H1 (cell line): ENCODE measurements at regions not wholly inside any gene's neighbourhood (a gene's known extent, or its start where the extent isn't known, plus 50 kb on each side); places are given as distances from the start of the nearest gene placed in this dataset.

Source experiments
- CTCF ChIA-PET: fragments of 300-600 bp; sonication (Branson Sonifier 250); formaldehyde crosslinking; loops from one replicate; lab custom pipeline; 2021; ENCODE audit not compliant: partially characterized antibody; lab: Charles Lee
- POLR2A ChIA-PET: fragments of 300-600 bp; sonication (Branson Sonifier 250); formaldehyde crosslinking; loops from one replicate; lab custom pipeline; 2021; ENCODE audit warnings: inconsistent platforms; ENCODE audit not compliant: partially characterized antibody; lab: Charles Lee
- DNase-seq, 2 experiments: peaks; one replicate each; pipeline versions ENCODE4 v3.0.0 to v3.0.0-alpha.2; 2010 to 2022; ENCODE audit warnings: low spot score in 2 of 2, low read depth in 1 of 2, mixed read lengths in 1 of 2
- FAIRE-seq: peaks from 2 replicates; lab custom pipeline; 2011; peaks lifted over from hg19 to GRCh38; lab: Jason Lieb, UNC
- H2AFZ ChIP-seq: 2 replicates; pipeline ENCODE4 v1.8.1; 2012; ENCODE audit warnings: low read length, inconsistent platforms
- H2AK5ac ChIP-seq: 2 replicates; pipeline ENCODE4 v1.6.1; 2013; ENCODE audit warnings: low read depth, low read length
- H2BK120ac ChIP-seq: replicated peaks from 2 replicates; pipeline ENCODE3; 2013; ENCODE audit warnings: low read depth, low read length, inconsistent platforms
- H2BK12ac ChIP-seq: 2 replicates; pipeline ENCODE4 v1.6.1; 2013; ENCODE audit warnings: low read depth, low read length
- H2BK15ac ChIP-seq: 2 replicates; pipeline ENCODE4 v1.6.1; 2013; ENCODE audit warnings: low read length
- H2BK20ac ChIP-seq: 2 replicates; pipeline ENCODE4 v1.6.1; 2013; ENCODE audit warnings: low read length
- H2BK5ac ChIP-seq: 2 replicates; pipeline ENCODE4 v1.6.1; 2013; ENCODE audit warnings: low read depth, low read length
- H3K14ac ChIP-seq: 2 replicates; pipeline ENCODE4 v1.6.1; 2013; ENCODE audit warnings: inconsistent platforms; ENCODE audit not compliant: insufficient read length
- H3K18ac ChIP-seq: 2 replicates; pipeline ENCODE4 v1.6.1; 2013; ENCODE audit warnings: low read length; ENCODE audit errors: extremely low read depth
- H3K23ac ChIP-seq: 2 replicates; pipeline ENCODE4 v1.6.1; 2013; ENCODE audit warnings: inconsistent platforms; ENCODE audit not compliant: insufficient read length
- H3K23me2 ChIP-seq: 2 replicates; pipeline ENCODE4 v1.6.1; 2013; ENCODE audit warnings: low read depth, low read length
- H3K27ac ChIP-seq: 2 replicates; pipeline ENCODE4 v1.6.1; 2011; ENCODE audit warnings: low read depth, low read length, inconsistent platforms
- H3K27me3 ChIP-seq, 4 experiments: replicated peaks in 1 of 4; 1 replicate in 1 of 4; 2 replicates in 3 of 4; pipeline versions ENCODE4 v1.6.1 to v1.8.1; 2011 to 2013; ENCODE audit warnings: low read length in 3 of 4, mild to moderate bottlenecking in 3 of 4, inconsistent platforms in 2 of 4, mixed read lengths in 2 of 4, moderate library complexity in 1 of 4; ENCODE audit not compliant: control insufficient read depth in 3 of 4, insufficient read depth in 3 of 4; ENCODE audit errors: extremely low read depth in 1 of 4
- H3K36me3 ChIP-seq, 4 experiments: 2 replicates each; pipeline versions ENCODE4 v1.6.1 to v1.8.1; 2011 to 2013; ENCODE audit warnings: mild to moderate bottlenecking in 4 of 4, low read length in 3 of 4, moderate library complexity in 2 of 4, control low read depth in 1 of 4, inconsistent platforms in 1 of 4; ENCODE audit not compliant: insufficient read depth in 4 of 4, control insufficient read depth in 2 of 4
- H3K4ac ChIP-seq: replicated peaks from 2 replicates; pipeline ENCODE3; 2013; ENCODE audit warnings: low read length, low read depth, mixed read lengths, inconsistent platforms; ENCODE audit not compliant: insufficient read length
- H3K4me1 ChIP-seq, 4 experiments: replicated peaks in 1 of 4; 1 replicate in 1 of 4; 2 replicates in 3 of 4; pipeline versions ENCODE4 v1.6.1 to v1.8.1; 2011 to 2013; ENCODE audit warnings: low read length in 3 of 4, inconsistent platforms in 2 of 4, mixed read lengths in 1 of 4; ENCODE audit not compliant: insufficient read depth in 4 of 4, control insufficient read depth in 3 of 4
- H3K4me2 ChIP-seq, 2 experiments: 2 replicates each; pipeline versions ENCODE4 v1.6.1 to v1.8.1; 2011 to 2013; ENCODE audit warnings: low read depth in 2 of 2, low read length in 2 of 2, control low read depth in 1 of 2, inconsistent platforms in 1 of 2, mild to moderate bottlenecking in 1 of 2; ENCODE audit not compliant: insufficient read depth in 1 of 2
- H3K4me3 ChIP-seq, 4 experiments: fragments of 200-600, 300-600 bp in 1 of 4; sonication (generic), shearing (Covaris generic), sonication (Bioruptor Twin) in 1 of 4; 2 replicates each; pipeline versions ENCODE4 v1.5.1 to v1.8.1; 2011 to 2016; ENCODE audit warnings: low read length in 4 of 4, low read depth in 3 of 4, control low read depth in 2 of 4, inconsistent platforms in 2 of 4, mild to moderate bottlenecking in 2 of 4, mixed read lengths in 1 of 4, moderate library complexity in 1 of 4; ENCODE audit not compliant: insufficient read depth in 2 of 4; ENCODE audit errors: extremely low read depth in 1 of 4
- H3K56ac ChIP-seq: replicated peaks from 2 replicates; pipeline ENCODE3; 2013; ENCODE audit warnings: low read depth, mild to moderate bottlenecking, mixed read lengths, low read length, inconsistent platforms; ENCODE audit not compliant: insufficient read length
- H3K79me1 ChIP-seq: 2 replicates; pipeline ENCODE4 v1.6.1; 2013; ENCODE audit warnings: low read depth, low read length, control low read depth
- H3K79me2 ChIP-seq, 2 experiments: 2 replicates each; pipeline versions ENCODE4 v1.6.1 to v1.8.1; 2012 to 2013; ENCODE audit warnings: low read length in 2 of 2, mild to moderate bottlenecking in 2 of 2, inconsistent platforms in 1 of 2; ENCODE audit not compliant: insufficient read depth in 2 of 2, control insufficient read depth in 1 of 2
- H3K9ac ChIP-seq, 4 experiments: replicated peaks in 1 of 4; 1 replicate in 1 of 4; 2 replicates in 3 of 4; pipeline versions ENCODE4 v1.6.1 to v1.8.1; 2011 to 2013; ENCODE audit warnings: low read depth in 3 of 4, low read length in 3 of 4, control low read depth in 2 of 4, mild to moderate bottlenecking in 2 of 4, moderate library complexity in 2 of 4, inconsistent platforms in 1 of 4; ENCODE audit errors: extremely low read depth in 1 of 4
- H3K9me3 ChIP-seq, 2 experiments: 2 replicates each; pipeline versions ENCODE4 v1.6.1 to v1.8.1; 2012 to 2013; ENCODE audit warnings: mild to moderate bottlenecking in 2 of 2, moderate library complexity in 2 of 2, control low read depth in 1 of 2, inconsistent platforms in 1 of 2, low read depth in 1 of 2, low read length in 1 of 2, mixed read lengths in 1 of 2; ENCODE audit not compliant: insufficient read depth in 2 of 2
- H4K20me1 ChIP-seq, 2 experiments: replicated peaks in 1 of 2; 2 replicates each; pipeline versions ENCODE3 to v1.8.1; 2011 to 2013; ENCODE audit warnings: inconsistent platforms in 2 of 2, low read length in 2 of 2, mild to moderate bottlenecking in 1 of 2; ENCODE audit not compliant: insufficient read depth in 2 of 2, control insufficient read depth in 1 of 2
- H4K5ac ChIP-seq: 2 replicates; pipeline ENCODE4 v1.6.1; 2013; ENCODE audit warnings: low read length, low read depth, mixed read lengths, inconsistent platforms; ENCODE audit not compliant: insufficient read length
- H4K8ac ChIP-seq: 2 replicates; pipeline ENCODE4 v1.8.0; 2013; ENCODE audit warnings: mild to moderate bottlenecking, moderate library complexity, low read length, inconsistent platforms; ENCODE audit not compliant: insufficient read depth; ENCODE audit errors: extremely low read depth
- H4K91ac ChIP-seq: replicated peaks from 2 replicates; pipeline ENCODE3; 2013; ENCODE audit warnings: low read length, mixed read lengths, inconsistent platforms; ENCODE audit not compliant: insufficient read length
- CHD7 ChIP-seq: fragments of 300-600 bp; sonication (generic); IDR thresholded peaks from 2 replicates; pipeline ENCODE4 v1.7.1; 2012; ENCODE audit warnings: low read length, moderate library complexity, mild to moderate bottlenecking, inconsistent platforms; ENCODE audit not compliant: insufficient replicate concordance
- WGBS, 2 experiments: shearing (Covaris generic) in 1 of 2; methylation state at CpG; one replicate each; pipeline versions ENCODE4 v1.1.6 to v1.1.7; 2013 to 2015; ENCODE audit warnings: low lambda C conversion rate in 2 of 2, mixed read lengths in 2 of 2, inconsistent platforms in 1 of 2, low coverage in 1 of 2, missing lambda C conversion rate in 1 of 2; ENCODE audit not compliant: insufficient replicate concordance in 2 of 2, insufficient coverage in 1 of 2, insufficient read length in 1 of 2; ENCODE audit errors: extremely low coverage in 1 of 2, missing lambda C conversion rate in 1 of 2; 5-methylcytosine and 5-hydroxymethylcytosine counted together

GRCh38 chr3:194979173-194979572 lies 291.8 kb downstream of the XXYLT1 start:
- H4K8ac ChIP-seq: no peak overlapping the region
- no peak overlapping the region for H2BK120ac ChIP-seq
- H3K27me3 ChIP-seq: peaks cover 0 to under 1% (median 0%) of the 10 kb centered on the region in 4 experiments; a peak in 1 of 7 replicates
- H2BK12ac ChIP-seq: no peak overlapping the region
- H3K18ac ChIP-seq: no peak overlapping the region
- no peak overlapping the region for H3K56ac ChIP-seq
- H3K4me1 ChIP-seq: no peaks in the 10 kb centered on the region
- no peak overlapping the region for H4K5ac ChIP-seq
- H4K91ac ChIP-seq: no peak overlapping the region
- FAIRE-seq (no peak), DNase-seq (no peak)
- WGBS, 2 experiments: 76% methylated on average over 5 of the region's 6 CpGs; no CpG with 5 or more reads in 1 of the 2 experiments
- ChIA-PET CTCF (interaction anchor here (0.8 to 2.4 kb wide), 7 partner anchors 8 to 296 kb away, joined by 3 to 11 read pairs (median 5); no protein-coding TSS in a partner anchor), POLR2A (no interaction called here)
- H2BK5ac ChIP-seq: no peak overlapping the region
- no peaks in the 10 kb centered on the region for H3K79me2 ChIP-seq
- no peaks in the 10 kb centered on the region for H3K23me2 ChIP-seq
- H3K36me3 ChIP-seq: no peaks in the 10 kb centered on the region
- no peak overlapping the region for H3K9ac ChIP-seq
- H3K4me2 ChIP-seq: no peak overlapping the region
- no peak overlapping the region for H2AFZ ChIP-seq
- no peak overlapping the region for H2AK5ac ChIP-seq
- H3K23ac ChIP-seq: no peak overlapping the region
- H3K79me1 ChIP-seq: no peaks in the 10 kb centered on the region
- H2BK20ac ChIP-seq: no peak overlapping the region
- H3K14ac ChIP-seq: no peak overlapping the region
- no peaks in the 10 kb centered on the region for H3K9me3 ChIP-seq
- no peak overlapping the region for H2BK15ac ChIP-seq
- no peak overlapping the region for H3K4ac ChIP-seq
- no peak overlapping the region for H3K27ac ChIP-seq
- H3K4me3 ChIP-seq: no peak overlapping the region
- no peaks in the 10 kb centered on the region for H4K20me1 ChIP-seq
- no peak for TF ChIP-seq CHD7
